GM19239 (cell line): ENCODE measurements at regions not wholly inside any gene's neighbourhood (a gene's known extent, or its start where the extent isn't known, plus 50 kb on each side); places are given as distances from the start of the nearest gene placed in this dataset.
"Not testable (repeated sequence)": the region's sequence is repeated elsewhere in the genome, so short reads cannot be mapped to it uniquely, and the experiment has no call there.

Source experiments
- DNase-seq: peaks from one replicate; pipeline ENCODE4 v3.0.0; 2011; ENCODE audit warnings: low spot score; ENCODE audit not compliant: insufficient read length
- FAIRE-seq: peaks from 2 replicates; lab custom pipeline; 2011; peaks lifted over from hg19 to GRCh38; lab: Jason Lieb, UNC

- FAIRE-seq (no peak), DNase-seq (no peak)
These were observed 153.2 kb upstream of the THBS2 start for GRCh38 chr6:169406804-169407203.

- FAIRE-seq (no peak), DNase-seq (no peak)
These were observed 152.4 kb upstream of the THBS2 start for GRCh38 chr6:169406034-169406433.

GRCh38 chr6:169404828-169405227 lies 151.2 kb upstream of the THBS2 start:
- FAIRE-seq (no peak), DNase-seq (no peak)

- DNase-seq (no peak), FAIRE-seq (no peak)
These were observed 144.9 kb upstream of the THBS2 start for GRCh38 chr6:169398342-169399105.

- DNase-seq (no peak), FAIRE-seq (no peak)
These were observed 144.0 kb upstream of the THBS2 start for GRCh38 chr6:169397684-169398083.

GRCh38 chr6:169396554-169397163 lies 143.0 kb upstream of the THBS2 start:
- DNase-seq (no peak), FAIRE-seq (no peak)

- not testable (repeated sequence) for FAIRE-seq
These were observed 142.4 kb upstream of the THBS2 start for GRCh38 chr6:169396009-169396539.

GRCh38 chr6:169395080-169395805 lies 141.6 kb upstream of the THBS2 start:
- FAIRE-seq (no peak), DNase-seq (no peak)

More at GRCh38 chr6:169396009-169396539, 142.4 kb upstream of the THBS2 start:
- not testable (repeated sequence) for DNase-seq

- no peak for FAIRE-seq
These were observed 140.1 kb upstream of the THBS2 start for GRCh38 chr6:169393753-169394152.

GRCh38 chr6:169391473-169392071 lies 137.9 kb upstream of the THBS2 start:
- FAIRE-seq (no peak), DNase-seq (no peak)

More at GRCh38 chr6:169393753-169394152, 140.1 kb upstream of the THBS2 start:
- no peak for DNase-seq

GRCh38 chr6:169388395-169389166 lies 134.9 kb upstream of the THBS2 start:
- DNase-seq (no peak), FAIRE-seq (no peak)

- DNase-seq (no peak), FAIRE-seq (no peak)
These were observed 134.2 kb upstream of the THBS2 start for GRCh38 chr6:169387809-169388383.

GRCh38 chr6:169386411-169387057 lies 132.9 kb upstream of the THBS2 start:
- DNase-seq (no peak), FAIRE-seq (no peak)

- no peak for DNase-seq
- FAIRE-seq, result no peak
These were observed 131.7 kb upstream of the THBS2 start for GRCh38 chr6:169385237-169385880.

- FAIRE-seq, result no peak
- DNase-seq, result no peak
These were observed 130.6 kb upstream of the THBS2 start for GRCh38 chr6:169384291-169384690.

- no peak for FAIRE-seq
These were observed 129.6 kb upstream of the THBS2 start for GRCh38 chr6:169383265-169383664.

GRCh38 chr6:169382735-169383134 lies 129.1 kb upstream of the THBS2 start:
- no peak for FAIRE-seq

More at GRCh38 chr6:169383265-169383664, 129.6 kb upstream of the THBS2 start:
- no peak for DNase-seq

GRCh38 chr6:169381988-169382387 lies 128.3 kb upstream of the THBS2 start:
- DNase-seq (no peak), FAIRE-seq (no peak)

More at GRCh38 chr6:169382735-169383134, 129.1 kb upstream of the THBS2 start:
- DNase-seq, result no peak
